MG63 (cell line): ENCODE measurements at regions not wholly inside any gene's neighbourhood (a gene's known extent, or its start where the extent isn't known, plus 50 kb on each side); places are given as distances from the start of the nearest gene placed in this dataset.
"Not testable (repeated sequence)": the region's sequence is repeated elsewhere in the genome, so short reads cannot be mapped to it uniquely, and the experiment has no call there.

Source experiments
- DNase-seq: peaks from one replicate; pipeline ENCODE4 v3.0.0-alpha.2; 2020
- H3K27me3 ChIP-seq: fragments of 250-450 bp; sonication (Bioruptor Pico); 2 replicates; pipeline ENCODE4 v1.5.1; 2020; ENCODE audit warnings: mild to moderate bottlenecking, moderate library complexity
- H3K36me3 ChIP-seq: fragments of 250-450 bp; sonication (Bioruptor Pico); 2 replicates; pipeline ENCODE4 v1.5.1; 2020; ENCODE audit warnings: mild to moderate bottlenecking, moderate library complexity
- H3K4me3 ChIP-seq: fragments of 250-450 bp; sonication (Bioruptor Pico); 2 replicates; pipeline ENCODE4 v1.5.1; 2020; ENCODE audit warnings: mild to moderate bottlenecking, moderate library complexity
- H3K9me3 ChIP-seq: fragments of 250-450 bp; sonication (Bioruptor Pico); 2 replicates; pipeline ENCODE4 v1.5.1; 2020; ENCODE audit warnings: mild to moderate bottlenecking, moderate library complexity

DNA sequence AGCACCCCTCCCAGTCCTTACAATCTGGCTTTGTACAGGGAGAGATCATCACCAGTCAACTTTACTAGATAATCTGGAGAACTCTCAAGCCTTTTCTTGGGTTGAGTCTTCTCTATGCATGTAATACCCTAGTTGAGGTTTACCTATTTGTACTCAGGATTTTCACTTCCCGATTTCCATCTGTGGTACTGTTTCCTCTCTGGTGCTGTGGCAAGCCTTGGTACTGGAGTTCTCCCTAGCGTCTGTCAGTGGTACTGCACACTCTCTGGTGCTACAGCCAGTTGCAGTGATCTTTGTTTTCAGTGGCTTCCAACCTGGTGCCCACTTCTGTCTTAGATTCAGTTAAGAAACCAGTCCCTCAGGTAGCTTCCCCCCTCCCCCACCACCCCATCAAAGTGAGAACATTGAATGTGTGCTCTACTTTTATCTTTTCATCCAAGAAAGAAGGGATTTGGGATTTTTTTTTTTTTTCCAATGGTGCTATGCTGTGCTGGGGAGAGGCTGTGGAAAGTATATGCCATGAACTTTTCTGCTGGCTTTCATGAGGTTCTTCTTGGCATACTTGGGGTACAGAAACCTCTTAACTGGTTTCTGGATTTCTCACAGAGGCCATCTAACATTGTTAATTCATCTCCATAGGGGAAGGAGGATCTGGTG is 69.4 kb upstream of the EVL start:
- H3K36me3 ChIP-seq = no peaks in the 10 kb centered on the region
- no peaks in the 10 kb centered on the region for H3K9me3 ChIP-seq
- DNase-seq = peak; percentile 7
- no peak overlapping the region for H3K4me3 ChIP-seq
- no peaks in the 10 kb centered on the region for H3K27me3 ChIP-seq

DNA sequence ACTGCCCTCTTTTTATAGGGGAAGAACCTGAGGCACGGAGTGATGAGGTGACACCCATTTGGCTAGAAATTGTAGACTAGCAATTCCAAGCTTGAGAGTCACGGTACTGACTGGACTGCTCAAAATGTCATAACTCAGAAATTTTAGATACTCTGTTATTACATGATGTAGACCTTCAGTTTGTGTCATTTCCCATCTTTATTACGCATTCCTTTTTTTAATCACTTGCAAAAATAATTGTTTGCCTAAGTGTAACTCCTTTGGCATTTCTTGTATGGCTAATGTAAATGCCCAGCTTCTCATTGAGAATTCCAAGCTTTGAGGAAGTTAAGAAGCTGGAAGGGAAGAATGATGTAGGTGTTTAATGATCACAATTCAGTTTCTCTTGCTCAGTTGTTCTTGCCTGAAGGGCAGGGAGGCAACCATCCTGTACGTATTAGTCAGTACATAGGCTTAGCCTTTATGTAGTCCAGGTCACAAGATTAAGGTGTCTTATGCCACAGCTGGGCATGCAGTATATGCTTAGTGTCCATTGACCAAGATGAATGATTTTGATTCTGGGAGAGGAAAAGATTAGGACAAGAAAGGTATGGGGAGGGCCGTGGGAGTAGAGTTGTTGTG is 68.2 kb upstream of the EVL start:
- no peak overlapping the region for H3K4me3 ChIP-seq
- H3K27me3 ChIP-seq = no peaks in the 10 kb centered on the region
- no peaks in the 10 kb centered on the region; the same call in 1 of the 2 replicates for H3K9me3 ChIP-seq
- no peak for DNase-seq
- H3K36me3 ChIP-seq = no peaks in the 10 kb centered on the region

DNA sequence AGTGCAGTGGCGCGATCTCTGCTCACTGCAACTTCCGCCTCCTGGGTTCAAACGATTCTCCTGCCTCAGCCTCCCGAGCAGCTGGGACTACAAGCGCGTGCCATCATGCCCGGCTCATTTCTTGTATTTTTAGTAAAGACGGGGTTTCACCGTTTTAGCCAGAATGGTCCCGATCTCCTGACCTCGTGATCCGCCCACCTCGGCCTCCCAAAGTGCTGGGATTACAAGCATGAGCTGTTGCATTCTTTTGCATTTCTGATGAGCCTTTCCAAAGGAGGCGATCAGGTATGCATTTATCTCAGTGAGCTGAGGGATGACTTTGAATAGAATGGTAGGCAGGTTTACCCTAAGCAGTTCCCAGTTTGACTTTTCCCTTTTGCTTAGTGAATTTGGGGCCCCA is 64.8 kb upstream of the EVL start:
- H3K36me3 ChIP-seq, H3K27me3 ChIP-seq, H3K9me3 ChIP-seq, DNase-seq, H3K4me3 ChIP-seq: not testable (repeated sequence)

DNA sequence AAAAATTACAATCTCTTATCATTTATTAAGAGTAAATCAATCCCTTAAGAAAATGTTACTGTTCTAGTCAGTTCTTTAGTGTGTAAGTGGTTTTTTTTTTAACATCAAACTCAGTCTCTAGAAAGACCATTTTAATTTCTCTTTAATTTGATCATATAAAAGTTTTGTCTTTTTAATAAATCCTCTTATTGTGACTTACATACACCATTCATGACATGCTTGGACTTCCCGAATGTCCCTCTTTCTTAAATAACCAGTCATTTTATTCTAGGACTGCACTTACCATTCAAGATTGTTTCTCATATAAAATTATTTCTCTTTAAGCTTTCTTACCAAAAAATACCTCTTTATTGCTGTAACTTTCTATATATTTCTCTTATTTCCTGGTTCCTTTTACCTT is 60.8 kb upstream of the EVL start:
- no peak for DNase-seq
- no peaks in the 10 kb centered on the region for H3K36me3 ChIP-seq
- no peak overlapping the region for H3K4me3 ChIP-seq
- peaks cover 8% of the 10 kb centered on the region for H3K9me3 ChIP-seq
- no peaks in the 10 kb centered on the region for H3K27me3 ChIP-seq

DNA sequence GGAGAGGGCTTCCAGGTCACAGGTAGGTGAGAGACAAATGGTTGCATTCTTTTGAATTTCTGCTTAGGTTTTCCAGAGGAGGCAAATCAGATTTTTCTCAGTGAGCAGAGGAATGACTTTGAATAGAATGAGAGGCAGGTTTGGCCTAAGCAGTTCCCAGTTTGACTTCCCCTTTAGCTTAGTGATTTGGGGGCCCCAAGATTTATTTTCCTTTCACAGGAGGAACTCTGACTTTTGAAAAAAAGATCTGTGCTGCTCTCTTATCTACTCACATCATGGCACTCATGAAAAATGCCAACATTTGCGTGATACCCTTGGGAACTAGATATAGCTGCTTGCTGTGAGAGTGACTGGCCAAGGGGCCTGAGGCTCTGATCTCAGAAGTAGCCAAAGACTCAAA is 58.0 kb upstream of the EVL start:
- H3K9me3 ChIP-seq = peaks cover 8% of the 10 kb centered on the region
- H3K36me3 ChIP-seq = no peaks in the 10 kb centered on the region
- no peaks in the 10 kb centered on the region for H3K27me3 ChIP-seq
- DNase-seq = no peak
- no peak overlapping the region for H3K4me3 ChIP-seq

DNA sequence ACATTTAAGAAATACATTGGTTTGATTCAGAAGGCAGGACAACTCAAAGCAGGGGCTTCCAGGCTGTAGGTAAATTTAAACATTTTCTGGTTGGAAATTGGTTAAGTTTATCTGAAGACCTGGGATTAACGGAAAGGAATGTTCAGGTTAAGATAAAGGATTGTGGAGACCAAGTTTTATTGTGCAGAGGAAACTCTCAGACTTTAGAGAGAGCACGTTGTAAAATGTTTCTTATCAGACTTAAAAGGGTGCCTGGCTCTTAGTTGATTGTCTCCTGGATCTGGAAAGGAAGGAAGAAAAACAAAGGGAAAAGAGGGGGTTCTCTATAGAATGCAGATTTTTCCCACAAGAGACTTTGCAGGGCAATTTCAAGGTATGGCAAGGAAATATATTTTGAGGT is 55.4 kb upstream of the EVL start:
- H3K36me3 ChIP-seq, DNase-seq, H3K9me3 ChIP-seq, H3K27me3 ChIP-seq, H3K4me3 ChIP-seq: not testable (repeated sequence)

DNA sequence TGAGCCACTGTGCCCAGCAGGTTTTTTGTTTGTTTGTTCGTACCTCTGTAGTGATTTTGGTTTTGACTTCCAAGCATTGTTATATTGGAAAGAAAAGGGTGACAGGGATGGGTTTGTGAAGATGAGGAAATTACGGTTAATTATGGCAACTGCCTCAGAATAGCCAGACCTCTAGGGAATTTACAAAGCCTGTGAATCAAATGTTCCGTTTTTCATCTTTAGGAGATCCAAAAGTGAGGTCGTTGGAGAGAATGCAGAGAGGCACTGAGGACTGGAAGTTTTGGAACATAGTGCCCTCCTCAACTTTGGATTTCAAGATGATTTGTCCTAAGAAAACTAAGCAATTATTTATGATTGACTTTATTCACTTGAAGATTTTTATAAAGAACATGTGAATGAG is 54.5 kb upstream of the EVL start:
- no peaks in the 10 kb centered on the region for H3K9me3 ChIP-seq
- H3K4me3 ChIP-seq = no peak overlapping the region
- H3K27me3 ChIP-seq = no peaks in the 10 kb centered on the region
- DNase-seq = no peak
- H3K36me3 ChIP-seq = no peaks in the 10 kb centered on the region

DNA sequence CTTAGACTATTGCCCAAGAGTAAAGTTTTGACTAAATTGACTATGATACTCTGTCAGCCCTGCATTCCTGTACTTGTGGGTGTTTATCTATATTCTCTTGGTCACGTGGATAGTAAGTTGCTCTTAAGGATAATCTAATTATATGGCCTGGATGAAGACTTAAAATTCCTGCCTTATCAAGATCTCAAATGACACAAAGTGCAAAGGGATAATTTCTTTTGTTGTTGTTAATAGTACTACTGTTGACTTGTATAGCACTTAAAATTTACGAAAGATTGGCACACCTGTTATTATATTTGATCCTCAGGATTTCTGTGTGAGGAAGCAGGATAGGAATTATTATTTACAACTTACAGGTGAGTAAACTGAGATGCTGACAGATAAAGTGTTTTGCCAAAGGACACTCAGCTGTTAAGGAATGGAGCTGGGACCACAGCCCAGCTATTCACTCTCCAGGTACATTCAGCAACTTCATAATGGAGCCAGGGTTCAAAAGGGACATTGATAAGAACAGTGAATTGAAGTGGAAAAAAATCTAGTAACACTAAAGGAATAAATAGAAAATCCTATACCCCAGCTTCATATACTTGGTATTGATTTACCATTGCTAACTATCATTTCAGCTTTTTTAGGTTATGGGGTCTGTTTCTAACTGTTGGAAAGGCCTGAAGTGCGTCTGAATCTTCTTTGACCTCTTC is 53.4 kb upstream of the EVL start:
- H3K9me3 ChIP-seq = no peaks in the 10 kb centered on the region
- DNase-seq = no peak
- H3K27me3 ChIP-seq = no peaks in the 10 kb centered on the region
- H3K4me3 ChIP-seq = no peak overlapping the region
- H3K36me3 ChIP-seq = no peaks in the 10 kb centered on the region

DNA sequence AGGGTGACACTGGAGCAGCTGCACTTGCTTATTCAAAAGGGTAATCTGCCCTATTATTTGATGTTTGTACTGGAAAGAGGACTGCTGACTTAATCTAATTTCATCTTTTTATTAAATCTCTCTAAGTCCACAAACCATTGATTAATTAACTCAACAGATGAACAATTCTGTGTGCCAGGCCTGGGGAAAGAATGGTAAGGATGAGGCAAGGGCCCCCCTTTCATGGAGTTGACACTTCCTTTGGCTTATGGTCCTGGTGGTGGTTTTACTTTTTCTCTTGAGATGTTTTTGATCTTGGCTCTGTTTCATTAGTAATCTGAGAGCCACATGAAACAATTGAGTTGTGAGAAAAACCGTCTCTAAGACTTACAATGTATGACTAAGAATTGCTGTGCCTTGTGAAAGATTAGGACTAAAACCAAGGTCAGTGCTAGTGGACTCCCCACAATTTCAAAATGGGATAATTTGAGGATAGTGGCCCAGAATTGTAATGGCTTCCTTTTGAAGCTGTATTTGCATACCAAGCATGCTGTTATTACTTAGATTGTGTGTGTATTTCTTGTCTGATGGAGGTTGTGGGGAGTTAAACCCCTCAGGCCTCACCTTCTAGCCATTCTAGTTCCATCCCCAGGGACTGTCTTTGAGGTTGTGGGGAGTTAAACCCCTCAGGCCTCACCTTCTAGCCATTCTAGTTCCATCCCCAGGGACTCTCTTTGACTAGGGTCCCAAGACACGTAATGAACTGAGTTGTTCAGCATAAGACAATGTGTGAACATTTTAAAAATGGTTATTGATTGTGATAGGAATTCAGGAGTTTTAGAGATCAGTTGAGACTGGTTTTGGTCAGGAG is 52.5 kb upstream of the EVL start:
- Histone ChIP-seq H3K9me3 (no peaks in the 10 kb centered on the region), H3K4me3 (no peak overlapping the region), H3K36me3 (no peaks in the 10 kb centered on the region), H3K27me3 (no peaks in the 10 kb centered on the region)
- DNase-seq = no peak

DNA sequence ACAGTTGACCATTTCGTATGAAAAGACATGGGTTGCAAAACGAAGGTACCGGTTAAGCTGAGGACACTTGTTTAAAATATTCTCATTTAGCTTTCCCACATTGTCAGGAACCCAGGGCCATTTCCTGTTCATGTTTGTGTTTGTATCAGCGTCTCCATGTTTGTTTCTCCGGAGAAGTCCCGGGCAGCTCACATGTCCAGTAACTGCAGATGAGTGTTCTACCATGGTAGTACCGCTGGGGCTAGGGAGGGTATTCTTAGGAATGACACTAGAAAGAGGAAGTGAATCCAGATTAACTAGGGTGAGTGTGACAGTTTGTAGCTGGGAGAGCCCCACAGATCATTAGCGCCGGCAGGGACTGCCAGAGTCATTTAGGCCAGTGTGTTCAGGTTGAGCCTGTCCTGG is 50.0 kb upstream of the EVL start:
- no peaks in the 10 kb centered on the region for H3K9me3 ChIP-seq
- H3K36me3 ChIP-seq = no peaks in the 10 kb centered on the region
- DNase-seq = no peak
- no peaks in the 10 kb centered on the region for H3K27me3 ChIP-seq
- H3K4me3 ChIP-seq = no peak overlapping the region
